ENCODE measurements at regions not wholly inside any gene's neighbourhood (a gene's known extent, or its start where the extent isn't known, plus 50 kb on each side); places are given as distances from the start of the nearest gene placed in this dataset.
"Not testable (repeated sequence)": the region's sequence is repeated elsewhere in the genome, so short reads cannot be mapped to it uniquely, and the experiment has no call there.

GRCh38 chr15:22236469-22236868 lies 156.1 kb downstream of the OR4M2 start:
- DNase-seq (ENCODE audit: low spot score), result no peak
- TF ChIP-seq, protein P1, sequence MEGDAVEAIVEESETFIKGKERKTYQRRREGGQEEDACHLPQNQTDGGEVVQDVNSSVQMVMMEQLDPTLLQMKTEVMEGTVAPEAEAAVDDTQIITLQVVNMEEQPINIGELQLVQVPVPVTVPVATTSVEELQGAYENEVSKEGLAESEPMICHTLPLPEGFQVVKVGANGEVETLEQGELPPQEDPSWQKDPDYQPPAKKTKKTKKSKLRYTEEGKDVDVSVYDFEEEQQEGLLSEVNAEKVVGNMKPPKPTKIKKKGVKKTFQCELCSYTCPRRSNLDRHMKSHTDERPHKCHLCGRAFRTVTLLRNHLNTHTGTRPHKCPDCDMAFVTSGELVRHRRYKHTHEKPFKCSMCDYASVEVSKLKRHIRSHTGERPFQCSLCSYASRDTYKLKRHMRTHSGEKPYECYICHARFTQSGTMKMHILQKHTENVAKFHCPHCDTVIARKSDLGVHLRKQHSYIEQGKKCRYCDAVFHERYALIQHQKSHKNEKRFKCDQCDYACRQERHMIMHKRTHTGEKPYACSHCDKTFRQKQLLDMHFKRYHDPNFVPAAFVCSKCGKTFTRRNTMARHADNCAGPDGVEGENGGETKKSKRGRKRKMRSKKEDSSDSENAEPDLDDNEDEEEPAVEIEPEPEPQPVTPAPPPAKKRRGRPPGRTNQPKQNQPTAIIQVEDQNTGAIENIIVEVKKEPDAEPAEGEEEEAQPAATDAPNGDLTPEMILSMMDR (IDR thresholded peaks at IDR 0.05; ENCODE audit: borderline replicate concordance, control extremely low read depth, extremely low read depth, insufficient read depth, missing control alignments), result no peak
- in situ Hi-C loops (cut with MboI; ENCODE audit: low sequenced_read_pairs, unreplicated experiment), result no loop called here

DNA sequence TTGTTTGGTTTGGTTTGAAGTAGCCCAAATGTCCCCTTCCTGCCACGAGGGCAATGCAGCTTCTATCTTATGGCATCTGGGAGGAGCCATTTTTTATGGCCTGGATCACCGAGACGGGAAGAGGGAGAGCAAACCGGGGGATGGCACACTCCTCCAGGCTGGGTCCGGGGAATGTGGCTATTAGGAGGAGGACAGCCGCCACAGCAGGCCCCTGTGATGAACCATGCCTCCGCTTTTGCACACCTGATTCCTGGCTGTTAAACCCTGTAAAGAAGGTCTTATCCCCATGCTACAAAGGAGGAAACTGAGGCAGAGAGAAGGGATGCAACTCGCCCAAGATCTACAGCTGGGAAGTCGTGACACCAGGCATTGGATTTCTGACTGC lies 157.6 kb downstream of the OR4M2 start:
- in situ Hi-C loops (cut with MboI; ENCODE audit: low sequenced_read_pairs, unreplicated experiment), result no loop called here
- no peak for DNase-seq (ENCODE audit: low spot score)
- TF ChIP-seq, protein P1 (IDR thresholded peaks at IDR 0.05; ENCODE audit: borderline replicate concordance, control extremely low read depth, extremely low read depth, insufficient read depth, missing control alignments), result no peak

GRCh38 chr15:22238276-22238958 lies 158.1 kb downstream of the OR4M2 start:
- in situ Hi-C loops (cut with MboI; ENCODE audit: low sequenced_read_pairs, unreplicated experiment); DNase-seq (ENCODE audit: low spot score): not testable (repeated sequence)

GRCh38 chr15:22238959-22239805 lies 158.9 kb downstream of the OR4M2 start:
- in situ Hi-C loops (cut with MboI; ENCODE audit: low sequenced_read_pairs, unreplicated experiment); DNase-seq (ENCODE audit: low spot score): not testable (repeated sequence)

GRCh38 chr15:22239806-22240180 lies 159.5 kb downstream of the OR4M2 start:
- TF ChIP-seq, protein P1 (IDR thresholded peaks at IDR 0.05; ENCODE audit: borderline replicate concordance, control extremely low read depth, extremely low read depth, insufficient read depth, missing control alignments), result no peak
- in situ Hi-C loops (cut with MboI; ENCODE audit: low sequenced_read_pairs, unreplicated experiment), result no loop called here
- no peak for DNase-seq (ENCODE audit: low spot score)

DNA sequence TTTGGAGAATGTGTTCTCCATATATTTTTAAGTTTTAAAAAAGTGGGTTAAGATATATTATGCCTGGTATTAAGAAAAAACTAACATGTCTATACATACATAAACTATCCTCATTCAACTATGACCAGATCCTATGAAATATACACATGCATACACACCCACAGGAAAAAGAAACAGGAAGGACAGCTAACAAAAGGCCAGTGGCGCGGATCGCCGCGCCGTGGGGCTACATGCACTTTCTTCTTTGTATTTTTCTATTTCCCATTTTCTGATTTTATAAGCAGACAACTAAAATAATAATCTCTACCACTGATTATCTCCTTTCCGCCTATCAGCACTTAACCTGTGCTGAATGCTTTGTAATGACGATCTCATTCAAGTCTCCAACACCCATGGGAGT lies 160.1 kb downstream of the OR4M2 start:
- no peak for DNase-seq (ENCODE audit: low spot score)
- in situ Hi-C loops (cut with MboI; ENCODE audit: low sequenced_read_pairs, unreplicated experiment), result no loop called here
- TF ChIP-seq, protein P1 (IDR thresholded peaks at IDR 0.05; ENCODE audit: borderline replicate concordance, control extremely low read depth, extremely low read depth, insufficient read depth, missing control alignments), result no peak

DNA sequence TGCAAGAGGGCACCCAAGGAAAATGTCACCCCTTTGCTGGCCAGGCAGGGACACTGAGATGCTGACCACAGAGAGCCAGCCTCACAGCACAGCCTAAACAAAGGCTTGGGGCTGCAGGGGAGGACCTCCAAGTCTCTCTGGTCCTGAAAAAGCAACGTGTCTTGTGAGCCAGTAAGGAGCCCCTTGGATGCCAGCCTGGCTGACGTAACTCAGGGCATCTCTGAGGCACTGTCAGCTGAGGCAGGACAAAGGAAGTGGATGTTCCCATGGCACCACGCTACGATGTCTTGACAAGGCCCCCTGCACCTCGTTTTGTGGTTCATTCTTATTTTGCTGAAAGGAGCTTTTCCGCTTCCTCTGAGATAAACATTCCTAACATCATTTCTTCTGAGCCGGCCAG lies 160.7 kb downstream of the OR4M2 start:
- TF ChIP-seq, protein P1 (IDR thresholded peaks at IDR 0.05; ENCODE audit: borderline replicate concordance, control extremely low read depth, extremely low read depth, insufficient read depth, missing control alignments), result no peak
- in situ Hi-C loops (cut with MboI; ENCODE audit: low sequenced_read_pairs, unreplicated experiment), result no loop called here
- no peak for DNase-seq (ENCODE audit: low spot score)
